Colon (tissue), 2 donors: ENCODE measurements at regions not wholly inside any gene's neighbourhood (a gene's known extent, or its start where the extent isn't known, plus 50 kb on each side); places are given as distances from the start of the nearest gene placed in this dataset.
"Not testable (repeated sequence)": the region's sequence is repeated elsewhere in the genome, so short reads cannot be mapped to it uniquely, and the experiment has no call there.

Experiments
- FAIRE-seq: peaks from 2 replicates; lab custom pipeline; 2012; peaks lifted over from hg19 to GRCh38; lab: Jason Lieb, UNC
- donor health status: control.
- donor health status: control.

GRCh38 chr10:57689596-57690297, 577.9 kb downstream of the IPMK start:
- FAIRE-seq, result no peak

GRCh38 chr10:57679916-57680315, 587.8 kb downstream of the IPMK start:
- no peak for FAIRE-seq

- no peak for FAIRE-seq
These were observed 592.6 kb downstream of the IPMK start for GRCh38 chr10:57675125-57675524.

- no peak for FAIRE-seq
These were observed 594.2 kb downstream of the IPMK start for GRCh38 chr10:57673446-57673960.

- FAIRE-seq, result no peak
These were observed 602.9 kb downstream of the IPMK start for GRCh38 chr10:57664815-57665214.

- no peak for FAIRE-seq
These were observed 604.3 kb downstream of the IPMK start for GRCh38 chr10:57663401-57663800.

GRCh38 chr10:57661206-57661605, 606.5 kb downstream of the IPMK start:
- no peak for FAIRE-seq

- no peak for FAIRE-seq
These were observed 610.4 kb downstream of the IPMK start for GRCh38 chr10:57657164-57657765.

- FAIRE-seq, result no peak
These were observed 612.8 kb downstream of the IPMK start for GRCh38 chr10:57654856-57655255.

- not testable (repeated sequence) for FAIRE-seq
These were observed 622.6 kb downstream of the IPMK start for GRCh38 chr10:57645108-57645507.

GRCh38 chr10:57638411-57638810, 629.3 kb downstream of the IPMK start:
- no peak for FAIRE-seq

GRCh38 chr10:57628592-57629284, 639.0 kb downstream of the IPMK start:
- FAIRE-seq, result no peak

GRCh38 chr10:57627642-57628178, 640.0 kb downstream of the IPMK start:
- no peak for FAIRE-seq

- no peak for FAIRE-seq
These were observed 642.7 kb downstream of the IPMK start for GRCh38 chr10:57624856-57625592.

GRCh38 chr10:57624066-57624465, 643.6 kb downstream of the IPMK start:
- no peak for FAIRE-seq

GRCh38 chr10:57621466-57621865, 646.2 kb downstream of the IPMK start:
- FAIRE-seq, result no peak

GRCh38 chr10:57605948-57606485, 661.7 kb downstream of the IPMK start:
- FAIRE-seq, result no peak

- no peak for FAIRE-seq
These were observed 668.3 kb downstream of the IPMK start for GRCh38 chr10:57599440-57599839.

- FAIRE-seq, result peak; percentile 82
These were observed 673.6 kb downstream of the IPMK start for GRCh38 chr10:57593983-57594573.

GRCh38 chr10:57579926-57580325, 687.8 kb downstream of the IPMK start:
- no peak for FAIRE-seq

GRCh38 chr10:57562211-57562610, 705.5 kb downstream of the IPMK start:
- no peak for FAIRE-seq
